NCI-H345 treated with DMSO at 0.1 percent for 48 hours (cell line): ENCODE measurements at regions not wholly inside any gene's neighbourhood (a gene's known extent, or its start where the extent isn't known, plus 50 kb on each side); places are given as distances from the start of the nearest gene placed in this dataset.

ENCODE experiments used
- DNase-seq: peaks from one replicate; lab custom pipeline; 2025; ENCODE audit not compliant: unreplicated experiment; lab: John Stamatoyannopoulos, UW

DNA sequence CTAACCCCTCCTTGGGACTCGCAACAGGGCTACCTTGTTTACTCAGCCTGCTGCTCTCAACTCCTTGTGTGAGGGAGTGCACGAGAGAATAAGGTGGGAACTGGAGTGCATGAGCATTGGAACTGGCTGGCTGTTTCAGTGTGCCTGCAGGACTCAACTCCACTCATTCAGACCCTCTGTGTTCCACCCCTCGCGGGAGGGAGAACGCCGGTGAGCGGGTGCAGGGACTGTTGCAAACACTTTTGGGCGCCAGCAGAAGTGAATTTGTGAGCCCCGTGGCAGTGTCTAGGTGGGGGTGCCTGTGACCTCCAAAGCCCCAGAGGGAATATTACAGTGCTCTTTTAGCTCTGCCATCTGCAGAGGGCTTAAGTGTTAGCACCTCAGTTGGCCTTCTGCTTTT, 1978.3 kb upstream of the PIK3C3 start:
- DNase-seq: no peak

- DNase-seq: no peak
Observed at GRCh38 chr18:39972521-39972920, 1982.5 kb upstream of the PIK3C3 start.

- no peak for DNase-seq
Observed at GRCh38 chr18:39969803-39970494, 1985.1 kb upstream of the PIK3C3 start.

DNA sequence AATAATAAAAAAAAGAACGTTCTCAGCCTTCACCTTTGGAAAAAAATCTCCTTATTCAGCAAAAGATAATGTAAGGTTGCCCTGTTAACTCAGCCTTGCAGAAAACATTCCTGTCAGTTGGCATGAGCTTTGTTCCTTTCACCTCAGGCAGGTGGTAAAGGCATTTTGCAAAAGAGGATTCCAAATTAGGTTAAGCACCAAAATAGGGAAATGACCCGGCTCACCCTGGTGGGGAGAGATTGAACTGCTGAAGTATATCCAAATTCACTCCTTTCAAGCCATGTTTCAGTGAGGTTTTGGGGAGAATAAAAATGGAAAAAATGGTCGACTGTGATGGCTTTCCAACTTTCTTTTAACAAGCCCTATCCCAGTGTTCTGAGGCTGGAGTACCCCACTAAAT, 1988.8 kb upstream of the PIK3C3 start:
- DNase-seq: no peak

GRCh38 chr18:39962546-39962945, 1992.5 kb upstream of the PIK3C3 start:
- no peak for DNase-seq

GRCh38 chr18:39960550-39960949, 1994.5 kb upstream of the PIK3C3 start:
- no peak for DNase-seq

- DNase-seq: no peak
Observed at GRCh38 chr18:39959839-39960238, 1995.2 kb upstream of the PIK3C3 start.

GRCh38 chr18:39958876-39959275, 1996.2 kb upstream of the PIK3C3 start:
- no peak for DNase-seq

DNA sequence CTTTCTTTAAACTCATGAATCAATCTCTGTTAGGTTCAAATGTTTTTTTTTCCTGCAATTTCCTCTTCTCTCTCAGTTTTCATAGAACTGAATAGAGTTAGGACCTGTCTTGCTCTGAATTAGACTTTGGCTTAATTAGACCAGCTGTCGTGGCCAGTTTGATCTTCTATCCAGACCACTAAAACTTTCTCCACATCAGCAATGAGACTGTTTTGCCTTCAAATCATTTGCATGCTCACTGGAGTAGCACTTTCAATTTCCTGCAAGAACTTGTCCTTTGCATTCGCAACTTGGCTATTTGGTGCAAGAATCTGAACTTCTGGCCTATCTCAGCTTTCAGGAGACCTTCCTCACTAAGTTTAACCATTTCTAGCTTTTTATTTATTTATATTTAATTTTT, 2002.2 kb upstream of the PIK3C3 start:
- DNase-seq: no peak

GRCh38 chr18:39951142-39951720, 2003.8 kb upstream of the PIK3C3 start:
- no peak for DNase-seq

GRCh38 chr18:39946623-39947061, 2008.4 kb upstream of the PIK3C3 start:
- no peak for DNase-seq

- DNase-seq: no peak
Observed at GRCh38 chr18:39945076-39945475, 2010.0 kb upstream of the PIK3C3 start.

GRCh38 chr18:39942702-39943101, 2012.3 kb upstream of the PIK3C3 start:
- DNase-seq: no peak

DNA sequence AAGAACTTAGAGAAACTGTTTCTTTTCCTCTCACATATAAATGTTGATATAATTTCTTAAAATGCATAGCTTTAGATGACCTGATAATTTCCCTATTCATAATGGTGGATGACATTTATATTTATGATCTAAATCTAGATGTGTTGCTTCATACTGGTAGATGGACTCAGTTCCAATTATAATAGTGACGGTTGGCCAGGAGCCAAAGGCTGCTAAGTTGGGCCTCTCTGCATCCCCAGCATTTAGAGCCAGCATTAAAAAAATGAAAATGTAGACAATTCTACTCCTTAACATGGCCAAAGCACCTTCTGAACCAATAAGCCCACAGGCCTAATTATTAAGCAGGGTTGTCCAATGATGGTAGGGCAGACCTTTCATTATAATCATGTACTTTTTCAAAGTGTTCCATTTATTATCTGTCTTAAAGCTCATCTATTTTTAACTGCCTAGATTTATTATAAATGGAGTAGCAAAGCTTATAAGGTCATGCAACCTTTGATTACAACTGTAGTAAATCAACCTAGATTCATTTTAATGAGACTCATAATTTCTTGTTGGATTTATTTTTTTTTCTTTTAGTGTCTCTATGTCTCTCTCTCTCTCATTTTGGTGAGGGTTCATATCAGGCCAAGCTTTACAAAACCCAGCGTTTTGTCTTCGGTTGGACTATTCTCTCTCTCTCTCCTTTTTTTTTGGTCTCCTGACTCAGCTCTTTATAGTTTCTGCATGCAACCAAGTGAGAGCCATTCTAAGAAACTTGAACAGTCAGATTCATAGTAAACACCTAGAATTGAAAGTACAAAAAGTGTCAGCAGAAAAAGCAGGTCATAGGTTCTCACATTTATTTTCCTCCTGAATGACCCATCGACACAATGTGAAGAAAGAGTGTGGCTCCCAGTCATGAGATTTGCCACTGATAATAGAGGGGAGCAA, 2016.1 kb upstream of the PIK3C3 start:
- no peak for DNase-seq

GRCh38 chr18:39935598-39935997, 2019.4 kb upstream of the PIK3C3 start:
- no peak for DNase-seq

GRCh38 chr18:39918847-39919246, 2036.2 kb upstream of the PIK3C3 start:
- no peak for DNase-seq

GRCh38 chr18:39913672-39914366, 2041.2 kb upstream of the PIK3C3 start:
- DNase-seq: no peak

DNA sequence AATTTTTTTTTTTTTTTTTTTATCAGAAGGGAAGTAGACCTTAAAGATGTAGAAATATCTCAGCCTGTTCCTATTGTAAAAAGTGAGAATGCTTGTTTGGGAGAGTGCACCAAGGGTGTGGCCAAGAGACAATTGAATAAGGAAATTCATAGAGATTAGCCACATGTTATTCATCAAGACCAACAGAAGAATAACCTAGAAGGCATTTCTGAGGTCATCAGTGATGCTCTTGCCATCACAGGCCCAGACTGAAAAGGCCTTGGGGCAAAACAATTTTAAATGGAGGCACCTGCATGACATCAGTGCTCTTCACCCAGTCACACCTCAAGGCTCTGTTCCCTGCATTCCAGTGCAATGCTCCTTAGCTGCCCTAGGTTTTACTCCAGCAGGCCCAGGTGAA, 2043.3 kb upstream of the PIK3C3 start:
- DNase-seq: no peak

DNA sequence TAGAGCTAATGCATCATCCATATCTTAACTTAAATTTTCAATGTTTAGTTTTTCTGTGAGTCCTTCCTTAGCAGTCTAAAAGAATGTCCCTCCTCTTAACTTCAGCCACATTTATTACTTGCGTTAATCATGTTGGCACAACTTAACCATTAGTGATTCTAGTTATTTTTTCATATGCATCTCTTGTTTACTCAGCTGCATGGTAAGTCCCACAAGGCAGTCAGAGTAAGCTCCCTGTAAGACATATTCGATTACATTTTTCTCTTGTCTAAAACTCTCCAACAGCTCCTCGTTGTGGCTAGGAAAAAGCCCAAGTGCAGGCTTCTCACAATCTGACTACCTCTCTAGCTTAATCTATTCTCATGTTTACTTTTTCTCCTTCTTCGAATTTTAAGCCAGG, 2045.3 kb upstream of the PIK3C3 start:
- no peak for DNase-seq

DNA sequence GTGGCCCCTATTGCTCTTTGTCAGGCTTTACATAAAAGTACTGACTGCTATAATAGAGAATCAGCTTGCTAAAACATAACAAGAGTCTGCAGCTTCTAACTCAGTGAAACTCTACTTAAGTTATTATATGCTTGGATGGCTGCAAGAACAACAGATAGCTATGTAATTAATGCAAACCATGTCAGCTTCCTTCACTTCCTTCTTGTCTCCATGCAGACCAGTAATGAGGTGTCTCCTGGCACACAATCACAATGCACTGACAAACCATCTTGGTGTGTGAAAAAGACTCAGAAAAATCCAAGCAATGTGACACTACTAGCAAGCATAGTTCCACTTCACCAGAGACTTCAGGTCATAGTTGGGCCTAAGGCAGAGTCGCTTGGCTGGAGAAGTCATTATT, 2068.9 kb upstream of the PIK3C3 start:
- DNase-seq: no peak

DNA sequence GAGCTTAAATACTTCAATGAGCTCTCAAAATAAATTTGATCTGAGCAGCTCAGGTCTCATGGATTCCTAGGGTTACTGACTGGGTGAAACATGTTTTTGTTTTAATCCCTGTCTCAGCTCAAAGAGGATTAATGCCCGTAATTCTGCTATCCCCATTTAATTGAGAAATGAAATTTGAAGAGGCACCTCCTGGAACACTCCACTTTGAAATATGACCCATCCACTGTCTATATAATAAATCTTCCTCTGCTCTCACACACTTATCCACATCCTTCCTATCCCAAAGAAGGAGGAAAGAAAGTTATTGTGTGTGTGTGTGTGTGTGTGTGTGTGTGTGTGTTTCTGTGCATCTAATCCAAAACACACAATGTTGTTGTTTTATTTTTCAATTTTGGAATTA, 2082.4 kb upstream of the PIK3C3 start:
- DNase-seq: no peak
